Common myeloid progenitor, CD34-positive (primary cell): ENCODE measurements at regions not wholly inside any gene's neighbourhood (a gene's known extent, or its start where the extent isn't known, plus 50 kb on each side); places are given as distances from the start of the nearest gene placed in this dataset.

Experiments used
- CTCF ChIA-PET: fragments of 350-600 bp; sonication (Branson Sonifier 250); formaldehyde crosslinking; loops from one replicate; lab custom pipeline; 2021; ENCODE audit warnings: antibody characterized with exemption; lab: Charles Lee
- POLR2A ChIA-PET: fragments of 350-600 bp; sonication (Branson Sonifier 250); formaldehyde crosslinking; loops from one replicate; lab custom pipeline; 2021; ENCODE audit warnings: antibody characterized with exemption; lab: Charles Lee
- DNase-seq, 3 donors: peaks; one replicate each; pipeline versions ENCODE4 v3.0.0 to v3.0.0-alpha.2; 2013
- H3K27ac ChIP-seq, 2 experiments: 1 replicate in 1 of 2; 2 replicates in 1 of 2; pipeline ENCODE4 v1.7.0; 2013; ENCODE audit warnings: inconsistent platforms in 2 of 2, low read length in 2 of 2, mild to moderate bottlenecking in 2 of 2, low read depth in 1 of 2, moderate library complexity in 1 of 2; ENCODE audit not compliant: severe bottlenecking in 2 of 2, insufficient read depth in 1 of 2, poor library complexity in 1 of 2
- H3K27me3 ChIP-seq, 5 experiments: replicated peaks in 2 of 5; 1 replicate in 3 of 5; 2 replicates in 2 of 5; pipeline versions ENCODE4 v1.6.1 to v1.7.0; 2013; ENCODE audit warnings: low read length in 4 of 5, mild to moderate bottlenecking in 2 of 5, moderate library complexity in 2 of 5, inconsistent platforms in 1 of 5; ENCODE audit not compliant: insufficient read depth in 5 of 5, control insufficient read depth in 4 of 5
- H3K36me3 ChIP-seq, 4 experiments: 1 replicate in 2 of 4; 2 replicates in 2 of 4; pipeline versions ENCODE4 v1.6.1 to v1.7.0; 2013; ENCODE audit warnings: low read length in 3 of 4, control low read depth in 1 of 4, mild to moderate bottlenecking in 1 of 4; ENCODE audit not compliant: control insufficient read depth in 4 of 4, insufficient read depth in 4 of 4
- H3K4me1 ChIP-seq, 4 experiments: 1 replicate in 3 of 4; 2 replicates in 1 of 4; pipeline versions ENCODE4 v1.6.1 to v1.7.1; 2013; ENCODE audit warnings: low read length in 3 of 4, mild to moderate bottlenecking in 3 of 4, control low read depth in 1 of 4, inconsistent platforms in 1 of 4, moderate library complexity in 1 of 4; ENCODE audit not compliant: control insufficient read depth in 4 of 4, insufficient read depth in 4 of 4; ENCODE audit errors: control extremely low read depth in 1 of 4
- H3K4me3 ChIP-seq, 7 experiments: 1 replicate in 4 of 7; 2 replicates in 3 of 7; pipeline versions ENCODE4 v1.5.1 to v1.7.0; 2013; ENCODE audit warnings: mild to moderate bottlenecking in 7 of 7, low read length in 6 of 7, moderate library complexity in 6 of 7, inconsistent platforms in 2 of 7, low read depth in 2 of 7, control low read depth in 1 of 7; ENCODE audit not compliant: insufficient read depth in 4 of 7, control insufficient read depth in 1 of 7; ENCODE audit errors: extremely low read depth in 1 of 7
- H3K9me3 ChIP-seq, 5 experiments: 1 replicate in 4 of 5; 2 replicates in 1 of 5; pipeline versions ENCODE4 v1.6.1 to v1.7.1; 2013; ENCODE audit warnings: low read length in 4 of 5, mild to moderate bottlenecking in 2 of 5, inconsistent platforms in 1 of 5, low read depth in 1 of 5, moderate library complexity in 1 of 5; ENCODE audit not compliant: control insufficient read depth in 4 of 5, insufficient read depth in 2 of 5; ENCODE audit errors: control extremely low read depth in 1 of 5
- WGBS: methylation state at CpG from one replicate; pipeline ENCODE4 v1.1.5; 2013; ENCODE audit not compliant: insufficient coverage; 5-methylcytosine and 5-hydroxymethylcytosine counted together

DNA sequence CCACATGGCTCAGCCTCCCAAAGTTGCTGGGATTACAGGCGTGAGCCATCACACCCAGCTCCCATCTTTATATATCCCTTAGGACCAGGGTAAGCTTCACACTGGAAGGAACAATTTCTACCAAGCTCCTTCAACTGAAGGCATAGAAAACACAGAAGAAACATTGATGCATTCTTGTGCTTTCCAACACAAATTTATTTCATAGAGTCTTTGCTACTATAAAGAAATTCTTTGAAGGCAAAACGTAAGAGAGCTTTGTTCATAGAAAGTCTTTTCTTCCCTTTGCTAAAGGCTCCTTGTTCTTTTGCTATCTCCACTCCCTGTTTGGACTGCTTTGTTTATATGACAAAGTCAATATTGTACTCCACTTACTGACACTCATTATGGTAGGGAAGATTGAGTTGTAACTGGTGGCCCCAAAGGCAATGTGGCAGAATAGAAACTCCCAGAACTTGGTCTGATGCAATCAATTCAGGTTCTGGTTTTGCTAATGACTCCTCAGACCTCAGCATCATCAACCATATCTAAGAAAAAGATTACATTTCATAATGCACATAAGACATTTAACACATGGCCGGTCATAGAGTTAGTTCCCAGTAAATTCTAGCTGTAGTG lies 97.4 kb upstream of the CLINT1 start:
- POLR2A ChIA-PET, result no interaction called here
- H3K27ac ChIP-seq, result no peak overlapping the region
- H3K9me3 ChIP-seq, result no peaks in the 10 kb centered on the region
- H3K4me1 ChIP-seq, result no peaks in the 10 kb centered on the region
- no peaks in the 10 kb centered on the region for H3K36me3 ChIP-seq
- no peak overlapping the region for H3K4me3 ChIP-seq
- WGBS, result 100% methylated on average over 1 of the region's 3 CpGs
- CTCF ChIA-PET, result interaction anchor here (1.4 to 1.6 kb wide), 3 partner anchors 8 to 100 kb away, joined by 3 to 9 read pairs (median 3); no protein-coding TSS in a partner anchor
- H3K27me3 ChIP-seq, result no peaks in the 10 kb centered on the region
- DNase-seq, result no peak

DNA sequence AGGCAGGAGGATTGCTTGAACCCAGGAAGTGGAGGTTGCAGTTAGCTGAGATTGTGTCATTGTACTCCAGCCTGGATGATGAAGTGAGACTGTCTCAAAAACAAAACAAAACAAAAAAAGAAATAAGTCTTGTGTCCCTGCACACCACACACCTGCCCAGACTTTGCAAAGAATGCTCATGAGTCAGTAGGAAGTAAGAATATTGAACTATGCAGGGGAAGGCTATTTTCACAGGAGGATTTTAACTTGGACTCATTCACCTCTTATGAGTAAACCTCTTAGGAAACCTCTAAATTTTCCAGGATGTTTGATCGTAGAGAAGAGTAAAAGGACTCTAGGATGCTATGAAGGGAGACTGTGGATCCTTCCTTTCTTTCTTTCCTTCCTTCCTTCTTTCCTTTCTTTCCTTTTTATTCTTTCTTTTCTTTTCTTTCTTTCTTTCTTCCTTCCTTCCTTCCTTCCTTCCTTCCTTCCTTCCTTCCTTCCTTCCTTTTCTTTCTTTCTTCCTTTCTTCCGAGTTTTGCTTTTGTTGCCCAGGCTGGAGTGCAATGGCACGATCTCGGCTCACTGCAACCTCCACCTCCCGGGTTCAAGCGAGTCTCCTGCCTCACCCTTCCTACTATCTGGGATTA lies 96.7 kb upstream of the CLINT1 start:
- WGBS, result no CpG with 5 or more reads among the region's 6 CpGs
- no peak for DNase-seq
- no peak overlapping the region for H3K4me3 ChIP-seq
- no peaks in the 10 kb centered on the region for H3K4me1 ChIP-seq
- ChIA-PET POLR2A (no interaction called here), CTCF (interaction anchor here (1.4 to 1.5 kb wide), 3 partner anchors 15 to 100 kb away, joined by 3 to 4 read pairs (median 3); no protein-coding TSS in a partner anchor)
- no peaks in the 10 kb centered on the region for H3K36me3 ChIP-seq
- no peaks in the 10 kb centered on the region for H3K27me3 ChIP-seq
- no peaks in the 10 kb centered on the region for H3K9me3 ChIP-seq
- H3K27ac ChIP-seq, result no peak overlapping the region

DNA sequence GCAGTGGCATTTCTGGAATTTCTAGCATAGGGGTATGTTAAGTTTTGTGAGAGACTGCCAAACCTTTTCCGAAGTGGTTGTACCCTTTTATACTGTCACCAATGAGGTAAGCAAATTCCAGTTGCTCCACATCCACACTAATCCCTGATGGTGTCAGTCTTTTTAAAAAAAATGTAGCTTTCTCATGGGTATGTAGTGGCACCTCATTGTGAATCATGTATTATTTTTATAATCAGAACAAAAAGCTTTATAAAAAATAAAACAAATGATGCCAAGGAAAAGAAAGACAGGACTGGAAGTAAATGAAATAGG lies 93.4 kb upstream of the CLINT1 start:
- WGBS, result no CpG with 5 or more reads among the region's 1 CpG
- DNase-seq, result no peak
- H3K27me3 ChIP-seq, result no peaks in the 10 kb centered on the region
- no peaks in the 10 kb centered on the region for H3K9me3 ChIP-seq
- CTCF ChIA-PET, result interaction anchor here (1.3 to 6.2 kb wide), 4 partner anchors 9 to 134 kb away, joined by 3 to 52 read pairs (median 17); no protein-coding TSS in a partner anchor
- no peak overlapping the region for H3K27ac ChIP-seq
- POLR2A ChIA-PET, result no interaction called here
- H3K4me3 ChIP-seq, result no peak overlapping the region
- peaks cover 0 to 3% (median 0%) of the 10 kb centered on the region in 4 experiments for H3K4me1 ChIP-seq
- no peaks in the 10 kb centered on the region for H3K36me3 ChIP-seq

DNA sequence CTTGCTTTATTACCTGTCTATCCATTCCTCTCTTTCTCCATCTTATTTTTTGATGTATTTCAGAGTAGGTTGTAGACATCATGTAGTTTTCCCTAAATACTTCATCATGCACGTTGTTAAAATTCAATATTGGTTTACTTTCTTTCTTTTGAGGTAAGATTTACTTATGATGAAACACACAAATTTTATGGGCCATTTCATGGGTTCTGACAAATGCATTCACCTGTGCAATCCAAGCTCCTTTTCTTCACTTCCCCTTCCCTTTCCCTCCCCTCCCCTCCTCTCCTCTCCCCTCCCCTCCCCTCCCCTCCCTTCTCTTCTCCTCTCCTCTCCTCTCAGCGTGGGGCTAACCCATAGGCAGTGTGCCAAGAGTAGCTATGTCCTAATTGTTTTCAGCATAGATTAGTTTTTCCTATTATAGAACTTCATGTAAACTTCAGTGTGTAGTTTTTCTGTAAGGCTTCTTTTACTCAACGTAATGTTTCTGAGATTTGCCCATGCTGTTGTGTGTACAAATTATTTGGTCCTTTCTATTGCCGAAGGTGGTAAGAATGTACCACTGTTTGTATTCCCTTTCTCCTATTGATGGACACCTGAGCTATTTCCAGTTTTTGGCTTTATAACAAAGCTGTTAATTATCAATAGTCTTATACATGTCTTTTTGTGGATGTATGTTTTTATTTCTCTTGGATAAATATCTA lies 92.9 kb upstream of the CLINT1 start:
- CTCF ChIA-PET, result interaction anchor here (0.7 to 6.2 kb wide), 6 partner anchors 10 to 1075 kb away, joined by 3 to 52 read pairs (median 4); no protein-coding TSS in a partner anchor
- WGBS, result no CpG with 5 or more reads among the region's 4 CpGs
- POLR2A ChIA-PET, result interaction anchor here (0.7 kb wide), 1 partner anchor 15 kb away, joined by 3 read pairs; no protein-coding TSS in a partner anchor

DNA sequence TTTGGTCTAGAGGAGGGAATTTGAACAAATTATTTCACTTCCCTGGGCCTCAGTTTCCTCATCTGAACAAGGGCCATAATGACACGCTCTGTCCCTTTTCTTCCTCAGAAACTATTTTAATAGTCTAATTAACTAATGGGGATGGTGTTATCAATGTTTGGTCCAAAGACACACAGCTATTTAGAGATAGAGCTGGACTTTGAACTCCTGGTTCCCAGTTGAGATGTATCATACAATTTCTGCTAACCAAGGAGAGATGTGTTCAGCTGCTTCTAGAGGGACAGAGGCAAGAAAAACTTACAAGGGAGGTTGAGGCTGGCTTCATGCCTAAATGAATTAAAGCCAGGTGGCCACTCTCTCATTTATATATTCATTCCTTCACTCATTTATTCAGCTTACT lies 90.6 kb upstream of the CLINT1 start:
- peaks cover 0 to 3% (median 0%) of the 10 kb centered on the region in 4 experiments for H3K4me1 ChIP-seq

More for the DNA sequence above, 92.9 kb upstream of the CLINT1 start:
- no peaks in the 10 kb centered on the region for H3K9me3 ChIP-seq
- no peak overlapping the region for H3K27ac ChIP-seq
- no peaks in the 10 kb centered on the region for H3K36me3 ChIP-seq
- H3K27me3 ChIP-seq, result no peaks in the 10 kb centered on the region
- no peak overlapping the region for H3K4me3 ChIP-seq
- DNase-seq, result no peak
- H3K4me1 ChIP-seq, result peaks cover 0 to 3% (median 0%) of the 10 kb centered on the region in 4 experiments

DNA sequence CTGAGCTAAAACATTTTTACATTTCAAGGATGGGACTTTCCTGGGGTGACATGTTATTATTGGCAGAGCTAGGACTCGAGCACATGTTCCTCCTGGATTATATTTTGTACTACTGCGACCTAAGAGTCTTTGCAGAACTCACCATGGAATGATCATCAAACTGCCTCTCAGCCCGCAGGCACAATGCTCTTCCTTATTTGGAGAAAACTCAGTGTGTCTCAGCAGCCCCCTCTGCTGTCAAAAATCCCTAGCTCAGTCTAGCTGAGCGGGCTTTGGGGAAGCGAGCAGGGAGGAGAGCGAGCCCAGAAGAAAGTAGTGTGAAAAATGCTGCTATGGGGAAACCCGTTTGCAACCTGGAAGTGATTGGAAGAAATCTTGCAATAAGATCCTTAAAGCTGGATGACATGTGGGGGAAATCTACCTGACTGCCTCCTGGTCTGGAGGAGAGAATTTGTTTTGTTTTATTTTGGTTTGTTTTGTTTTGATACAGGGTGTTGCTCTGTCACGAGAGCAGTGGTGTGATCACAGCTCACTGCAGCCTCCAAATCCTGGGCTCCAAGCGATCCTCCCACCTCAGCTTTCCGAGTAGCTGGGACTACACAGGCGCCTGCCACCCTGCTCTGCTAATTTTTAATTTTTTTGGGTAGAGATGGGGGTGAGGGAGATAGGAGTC lies 89.9 kb upstream of the CLINT1 start:
- ChIA-PET POLR2A (interaction anchor here (0.5 to 1.3 kb wide), 3 partner anchors 91 to 1158 kb away, joined by 3 to 5 read pairs (median 3); no protein-coding TSS in a partner anchor), CTCF (interaction anchor here (0.6 to 6.2 kb wide), 33 partner anchors 9 to 1205 kb away, joined by 3 to 52 read pairs (median 4); partner anchors contain the start of gene CLINT1)
- Histone ChIP-seq H3K4me3 (peak overlapping the region in 1 of 7 experiments; percentile 23), H3K27ac (no peak overlapping the region), H3K36me3 (no peaks in the 10 kb centered on the region), H3K27me3 (no peaks in the 10 kb centered on the region), H3K9me3 (no peaks in the 10 kb centered on the region), H3K4me1 (peaks cover 0 to 3% (median 0%) of the 10 kb centered on the region in 4 experiments)
- 4% methylated on average over 8 of the region's 11 CpGs for WGBS
- peak; percentile 89 to 95 (median 93) for DNase-seq

More for the DNA sequence above, 90.6 kb upstream of the CLINT1 start:
- H3K27ac ChIP-seq, result no peak overlapping the region
- ChIA-PET CTCF (interaction anchor here (0.7 to 6.2 kb wide), 28 partner anchors 8 to 1156 kb away, joined by 3 to 52 read pairs (median 4); no protein-coding TSS in a partner anchor), POLR2A (interaction anchor here (1.3 kb wide), 1 partner anchor 132 kb away, joined by 5 read pairs; no protein-coding TSS in a partner anchor)
- no peaks in the 10 kb centered on the region for H3K9me3 ChIP-seq
- H3K36me3 ChIP-seq, result no peaks in the 10 kb centered on the region
- DNase-seq, result no peak
- no CpG with 5 or more reads among the region's 1 CpG for WGBS
- no peaks in the 10 kb centered on the region for H3K27me3 ChIP-seq
- H3K4me3 ChIP-seq, result no peak overlapping the region
